ENCODE measurements at regions not wholly inside any gene's neighbourhood (a gene's known extent, or its start where the extent isn't known, plus 50 kb on each side); places are given as distances from the start of the nearest gene placed in this dataset.

DNA sequence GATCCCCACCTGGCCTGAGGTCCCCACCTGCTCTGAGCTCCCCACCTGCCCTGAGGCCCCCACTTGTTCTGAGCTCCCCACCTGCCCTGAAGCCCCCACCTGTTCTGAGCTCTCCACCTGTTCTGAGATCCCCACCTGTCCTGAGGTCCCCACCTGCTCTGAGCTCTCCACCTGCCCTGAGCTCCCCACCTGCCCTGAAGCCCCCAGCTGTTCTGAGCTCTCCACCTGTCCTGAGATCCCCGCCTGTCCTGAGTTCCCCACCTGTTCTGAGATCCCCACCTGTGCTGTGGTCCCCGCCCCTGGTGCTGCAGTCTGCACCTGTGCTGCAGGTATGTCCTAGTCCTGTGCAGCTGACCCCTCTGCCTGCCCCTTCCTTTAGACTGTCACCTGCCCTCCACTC, 561.6 kb downstream of the TCERG1L start:
- TF ChIP-seq, protein P1, sequence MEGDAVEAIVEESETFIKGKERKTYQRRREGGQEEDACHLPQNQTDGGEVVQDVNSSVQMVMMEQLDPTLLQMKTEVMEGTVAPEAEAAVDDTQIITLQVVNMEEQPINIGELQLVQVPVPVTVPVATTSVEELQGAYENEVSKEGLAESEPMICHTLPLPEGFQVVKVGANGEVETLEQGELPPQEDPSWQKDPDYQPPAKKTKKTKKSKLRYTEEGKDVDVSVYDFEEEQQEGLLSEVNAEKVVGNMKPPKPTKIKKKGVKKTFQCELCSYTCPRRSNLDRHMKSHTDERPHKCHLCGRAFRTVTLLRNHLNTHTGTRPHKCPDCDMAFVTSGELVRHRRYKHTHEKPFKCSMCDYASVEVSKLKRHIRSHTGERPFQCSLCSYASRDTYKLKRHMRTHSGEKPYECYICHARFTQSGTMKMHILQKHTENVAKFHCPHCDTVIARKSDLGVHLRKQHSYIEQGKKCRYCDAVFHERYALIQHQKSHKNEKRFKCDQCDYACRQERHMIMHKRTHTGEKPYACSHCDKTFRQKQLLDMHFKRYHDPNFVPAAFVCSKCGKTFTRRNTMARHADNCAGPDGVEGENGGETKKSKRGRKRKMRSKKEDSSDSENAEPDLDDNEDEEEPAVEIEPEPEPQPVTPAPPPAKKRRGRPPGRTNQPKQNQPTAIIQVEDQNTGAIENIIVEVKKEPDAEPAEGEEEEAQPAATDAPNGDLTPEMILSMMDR (IDR thresholded peaks at IDR 0.05), result no peak
- TF ChIP-seq POLR2A (IDR thresholded peaks at IDR 0.05), result no peak
- no peak for TF ChIP-seq EP300 (IDR thresholded peaks at IDR 0.05; ENCODE audit: low read depth)
- no peak for TF ChIP-seq POLR2AphosphoS5 (IDR thresholded peaks at IDR 0.05)
